ENCODE measurements at regions not wholly inside any gene's neighbourhood (a gene's known extent, or its start where the extent isn't known, plus 50 kb on each side); places are given as distances from the start of the nearest gene placed in this dataset.

GRCh38 chr20:60091861-60092260, 133.6 kb downstream of the CDH26 start:
- TF ChIP-seq CTCF (IDR thresholded peaks at IDR 0.05), result no peak
- TF ChIP-seq EZH2 (IDR thresholded peaks at IDR 0.05), result no peak
- TF ChIP-seq EZH2phosphoT487 (IDR thresholded peaks at IDR 0.05), result no peak
